ENCODE measurements at regions not wholly inside any gene's neighbourhood (a gene's known extent, or its start where the extent isn't known, plus 50 kb on each side); places are given as distances from the start of the nearest gene placed in this dataset.

DNA sequence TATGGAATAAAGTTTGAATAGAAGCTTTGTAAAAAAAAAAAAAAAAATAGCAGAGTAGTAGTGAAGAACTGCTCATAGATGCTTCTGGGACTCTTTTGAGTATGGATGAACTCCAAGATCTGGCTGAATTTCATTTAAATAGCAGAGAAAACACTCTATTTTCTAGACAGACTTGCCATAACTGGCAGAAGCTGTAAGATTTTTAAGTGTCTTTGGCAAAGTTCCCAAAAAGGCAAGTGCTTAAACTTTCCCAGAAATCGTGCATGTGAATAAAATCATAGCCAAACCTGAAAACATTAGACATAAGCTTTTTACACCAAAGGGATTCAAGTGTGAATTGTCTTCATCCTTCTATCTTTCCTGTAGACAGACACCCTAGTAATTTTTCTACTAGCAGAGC lies 110.3 kb upstream of the MITF start:
- TF ChIP-seq, protein P1, sequence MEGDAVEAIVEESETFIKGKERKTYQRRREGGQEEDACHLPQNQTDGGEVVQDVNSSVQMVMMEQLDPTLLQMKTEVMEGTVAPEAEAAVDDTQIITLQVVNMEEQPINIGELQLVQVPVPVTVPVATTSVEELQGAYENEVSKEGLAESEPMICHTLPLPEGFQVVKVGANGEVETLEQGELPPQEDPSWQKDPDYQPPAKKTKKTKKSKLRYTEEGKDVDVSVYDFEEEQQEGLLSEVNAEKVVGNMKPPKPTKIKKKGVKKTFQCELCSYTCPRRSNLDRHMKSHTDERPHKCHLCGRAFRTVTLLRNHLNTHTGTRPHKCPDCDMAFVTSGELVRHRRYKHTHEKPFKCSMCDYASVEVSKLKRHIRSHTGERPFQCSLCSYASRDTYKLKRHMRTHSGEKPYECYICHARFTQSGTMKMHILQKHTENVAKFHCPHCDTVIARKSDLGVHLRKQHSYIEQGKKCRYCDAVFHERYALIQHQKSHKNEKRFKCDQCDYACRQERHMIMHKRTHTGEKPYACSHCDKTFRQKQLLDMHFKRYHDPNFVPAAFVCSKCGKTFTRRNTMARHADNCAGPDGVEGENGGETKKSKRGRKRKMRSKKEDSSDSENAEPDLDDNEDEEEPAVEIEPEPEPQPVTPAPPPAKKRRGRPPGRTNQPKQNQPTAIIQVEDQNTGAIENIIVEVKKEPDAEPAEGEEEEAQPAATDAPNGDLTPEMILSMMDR (conservative IDR thresholded peaks at IDR 0.05): no peak
- TF ChIP-seq ZFX (IDR thresholded peaks at IDR 0.05): no peak

Measured in C4-2B (cell line).